UCSD-AML1 (cell line): ENCODE measurements at regions not wholly inside any gene's neighbourhood (a gene's known extent, or its start where the extent isn't known, plus 50 kb on each side); places are given as distances from the start of the nearest gene placed in this dataset.

Experiments
- DNase-seq: peaks from one replicate; lab custom pipeline; 2025; ENCODE audit not compliant: unreplicated experiment; lab: John Stamatoyannopoulos, UW

DNA sequence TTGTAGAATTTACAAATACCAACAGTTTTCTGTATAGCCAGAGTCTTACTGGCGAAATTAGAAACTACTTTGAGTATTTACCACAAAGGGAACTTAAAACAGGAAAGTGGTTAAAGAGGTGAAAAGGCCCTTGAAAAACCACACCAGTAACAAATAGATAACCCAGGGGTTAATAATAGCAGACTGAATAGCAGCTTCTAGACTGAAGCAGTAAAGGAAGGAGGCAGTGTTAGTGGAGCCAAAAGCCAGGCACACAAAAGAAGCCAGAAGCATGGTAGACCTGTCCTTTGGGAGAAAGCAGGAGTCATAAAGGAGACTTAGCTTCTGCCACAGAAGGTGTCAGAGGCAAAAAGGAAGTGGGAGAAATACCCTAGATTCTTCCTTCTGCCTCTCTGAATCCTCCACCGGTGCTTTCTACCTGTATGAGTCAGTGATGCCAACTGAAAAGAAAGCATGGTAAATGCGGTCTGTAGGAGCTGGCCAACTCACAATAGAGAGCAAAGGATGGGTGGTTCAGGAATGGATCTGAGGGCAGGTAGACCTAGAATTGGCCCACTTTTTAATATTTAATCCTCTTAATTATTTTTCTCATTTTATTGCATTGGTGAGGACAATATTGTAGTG is 97.3 kb downstream of the ARL6IP6 start:
- DNase-seq: no peak

- DNase-seq: no peak
Measured at GRCh38 chr2:152814475-152815030, 96.1 kb downstream of the ARL6IP6 start.

DNA sequence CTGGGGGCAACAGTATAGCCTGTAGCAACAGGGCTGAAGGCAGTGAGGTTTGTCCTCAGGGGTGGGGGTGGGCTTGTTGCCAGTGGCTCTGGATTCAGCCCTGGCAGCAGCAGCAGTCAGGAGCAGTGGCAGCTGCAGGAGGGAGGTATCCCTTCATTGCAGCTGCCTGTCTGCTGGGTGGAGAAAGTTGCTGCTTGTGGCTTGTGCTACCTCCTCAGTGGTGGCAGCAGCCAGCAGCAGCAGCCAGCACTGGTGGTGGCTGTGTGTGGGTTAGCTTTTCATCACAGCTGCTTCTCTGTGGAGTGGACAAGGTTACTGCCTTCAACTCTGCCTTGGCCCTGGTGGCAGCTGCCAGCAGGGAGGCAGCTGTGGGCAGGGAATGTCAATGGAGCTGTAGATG is 94.9 kb downstream of the ARL6IP6 start:
- DNase-seq: no peak
